K562 (cell line): ENCODE measurements at regions not wholly inside any gene's neighbourhood (a gene's known extent, or its start where the extent isn't known, plus 50 kb on each side); places are given as distances from the start of the nearest gene placed in this dataset.

ENCODE experiments used
- ATAC-seq: fragments of 200-7000 bp; cut with Tn5 transposase; 3 replicates; pipeline ENCODE4 v1.9.1; 2020; ENCODE audit warnings: moderate library complexity
- BruUV-seq: library from RNA; stranded (reverse); fragments of 400-500 nt; replicated peaks from 2 replicates; lab custom pipeline; 2021; lab: Mats Ljungman, UMichigan
- CTCF ChIA-PET: fragments of 300-600 bp; formaldehyde crosslinking; extraction: SDS; loops from one replicate; lab custom pipeline; 2021; ENCODE audit warnings: low intra/inter-chr PET ratio; lab: Yijun Ruan, JAX
- POLR2A ChIA-PET: fragments of 300-600, 350-650 bp; sonication (Branson Sonifier 250); formaldehyde crosslinking; extraction: SDS; loops from one replicate; lab custom pipeline; 2021; ENCODE audit warnings: antibody characterized with exemption, inconsistent platforms; lab: Yijun Ruan, JAX
- DNase-seq, 4 experiments: peaks; one replicate each; pipeline versions ENCODE4 v3.0.0 to v3.0.0-alpha.2; 2011 to 2018; ENCODE audit warnings: low spot score in 3 of 4, mixed read lengths in 3 of 4; ENCODE audit errors: extremely low read depth in 1 of 4
- FAIRE-seq: peaks from 2 replicates; lab custom pipeline; 2011; peaks lifted over from hg19 to GRCh38; lab: Jason Lieb, UNC
- H2AFZ ChIP-seq: 2 replicates; pipeline ENCODE4 v1.6.0; 2011; ENCODE audit warnings: low read depth, low read length, control low read depth, inconsistent platforms
- H3K27ac ChIP-seq: fragments of 200-600 bp; 3 replicates; pipeline ENCODE4 v1.8.0; 2011; ENCODE audit warnings: low read depth, mild to moderate bottlenecking, control low read depth, inconsistent platforms, low read length, moderate library complexity, mixed read lengths; ENCODE audit errors: extremely low read depth
- H3K27me3 ChIP-seq, 2 experiments: fragments of 300-600 bp in 1 of 2; 2 replicates in 1 of 2; 3 replicates in 1 of 2; pipeline versions ENCODE4 v1.6.0 to v1.8.0; 2011; ENCODE audit warnings: inconsistent platforms in 2 of 2, low read length in 2 of 2, mild to moderate bottlenecking in 1 of 2, mixed read lengths in 1 of 2, moderate library complexity in 1 of 2; ENCODE audit not compliant: control insufficient read depth in 2 of 2, insufficient read depth in 2 of 2
- H3K36me3 ChIP-seq: fragments of 300-600 bp; 3 replicates; pipeline ENCODE4 v1.8.0; 2011; ENCODE audit warnings: mild to moderate bottlenecking, low read length, inconsistent platforms; ENCODE audit not compliant: control insufficient read depth, insufficient read depth
- H3K4me1 ChIP-seq, 2 experiments: fragments of 200-600 bp in 1 of 2; replicated peaks in 1 of 2; 2 replicates in 1 of 2; 3 replicates in 1 of 2; pipeline versions ENCODE4 v1.5.1 to v1.8.0; 2011; ENCODE audit warnings: inconsistent platforms in 2 of 2, low read length in 2 of 2, mild to moderate bottlenecking in 1 of 2, mixed read lengths in 1 of 2, moderate library complexity in 1 of 2; ENCODE audit not compliant: control insufficient read depth in 2 of 2, insufficient read depth in 2 of 2
- H3K4me2 ChIP-seq: 2 replicates; pipeline ENCODE4 v1.6.1; 2011; ENCODE audit warnings: low read length, control low read depth, inconsistent platforms, mixed read lengths; ENCODE audit not compliant: insufficient read depth
- H3K4me3 ChIP-seq: fragments of 200-600 bp; sonication (generic), shearing (Covaris generic); 2 replicates; pipeline ENCODE4 v1.5.1; 2016; ENCODE audit warnings: control low read depth, inconsistent platforms
- H3K79me2 ChIP-seq: fragments of 200-600 bp; 3 replicates; pipeline ENCODE4 v1.8.0; 2011; ENCODE audit warnings: low read length, inconsistent platforms; ENCODE audit not compliant: control insufficient read depth, insufficient read depth
- H3K9ac ChIP-seq, 2 experiments: 2 replicates each; pipeline versions ENCODE4 v1.6.0 to v1.6.1; 2011; ENCODE audit warnings: low read depth in 2 of 2, low read length in 2 of 2, control low read depth in 1 of 2, inconsistent platforms in 1 of 2, mild to moderate bottlenecking in 1 of 2, mixed read lengths in 1 of 2; ENCODE audit not compliant: insufficient read depth in 1 of 2
- H3K9me1 ChIP-seq: one replicate; pipeline ENCODE4 v1.6.0; 2011; ENCODE audit warnings: inconsistent platforms, mild to moderate bottlenecking, low read length, moderate library complexity; ENCODE audit not compliant: control insufficient read depth, insufficient read depth
- H3K9me3 ChIP-seq: replicated peaks from 2 replicates; pipeline ENCODE4 v1.5.1; 2011; ENCODE audit warnings: low read depth, low read length, inconsistent platforms; ENCODE audit not compliant: control insufficient read depth, insufficient read depth
- H4K20me1 ChIP-seq: replicated peaks from 2 replicates; pipeline ENCODE4 v1.6.1; 2011; ENCODE audit warnings: low read length, inconsistent platforms, mixed read lengths; ENCODE audit not compliant: control insufficient read depth, insufficient read depth
- BRD9 ChIP-seq: fragments of 450-650 bp; IDR thresholded peaks from 2 replicates; pipeline ENCODE4 v1.6.1; 2018; ENCODE audit warnings: low read depth; ENCODE audit not compliant: partially characterized antibody
- NCOA2 ChIP-seq, 2 experiments: fragments of 450-650 bp; IDR thresholded peaks; 2 replicates each; pipeline ENCODE4 v1.6.1; 2018; ENCODE audit warnings: mild to moderate bottlenecking in 2 of 2, moderate library complexity in 1 of 2; ENCODE audit not compliant: partially characterized antibody in 2 of 2
- ZNF431 ChIP-seq: sonication (generic); formaldehyde crosslinking; IDR thresholded peaks from 2 replicates; pipeline ENCODE4 v1.8.0; 2022; ENCODE audit warnings: mild to moderate bottlenecking, missing genetic modification reagents
- WGBS: fragments of 100-300 bp; shearing (Covaris generic); methylation state at CpG from one replicate; pipeline ENCODE4 v1.1.6; 2016; ENCODE audit warnings: low coverage, mixed read lengths; ENCODE audit not compliant: insufficient coverage; ENCODE audit errors: missing lambda C conversion rate; 5-methylcytosine and 5-hydroxymethylcytosine counted together
- in situ Hi-C: fragments of 300-500 bp; cut with MboI; formaldehyde crosslinking; loops from 4 replicates; pipeline ENCODE4 v1.15.0; 2018; ENCODE audit warnings: inconsistent platforms, mixed read lengths
- intact Hi-C: fragments of 100-400 bp; cut with micrococcal nuclease; formaldehyde crosslinking; loops from 2 replicates; pipeline ENCODE4 v1.14.2; 2022

GRCh38 chr5:6262651-6263363, 115.5 kb downstream of the MED10 start:
- Histone ChIP-seq H3K9me3 (no peaks in the 10 kb centered on the region), H4K20me1 (no peaks in the 10 kb centered on the region; the same call in 1 of the 2 replicates), H3K27ac (no peak overlapping the region), H3K36me3 (no peaks in the 10 kb centered on the region), H3K4me3 (no peak overlapping the region), H3K9me1 (no peaks in the 10 kb centered on the region), H3K79me2 (no peaks in the 10 kb centered on the region), H3K4me1 (no peaks in the 10 kb centered on the region), H2AFZ (no peak overlapping the region), H3K27me3 (peaks cover 4 to 15% of the 10 kb centered on the region in 2 experiments; a peak in 4 of 5 replicates), H3K4me2 (no peak overlapping the region), H3K9ac (no peak overlapping the region)
- ChIA-PET CTCF (no interaction called here), POLR2A (no interaction called here)
- WGBS, result 0% methylated on average over 13 of the region's 13 CpGs
- TF ChIP-seq NCOA2 (IDR thresholded peaks at IDR 0.05; ENCODE audit: partially characterized antibody in 2 of 2), result no peak
- ATAC-seq (no peak), DNase-seq (no peak), FAIRE-seq (no peak)
- in situ Hi-C loops, result no loop called here
- intact Hi-C loops, result no loop called here
- BruUV-seq, result no TSS peak

- Histone ChIP-seq H3K9me3 (no peaks in the 10 kb centered on the region), H3K4me3 (no peak overlapping the region), H3K9ac (no peak overlapping the region), H2AFZ (no peak overlapping the region), H3K27ac (no peak overlapping the region), H4K20me1 (no peaks in the 10 kb centered on the region; the same call in 1 of the 2 replicates), H3K79me2 (no peaks in the 10 kb centered on the region), H3K36me3 (no peaks in the 10 kb centered on the region), H3K27me3 (peaks cover 4 to 10% of the 10 kb centered on the region in 2 experiments; a peak in 3 of 5 replicates), H3K4me2 (no peak overlapping the region), H3K9me1 (no peaks in the 10 kb centered on the region), H3K4me1 (no peaks in the 10 kb centered on the region)
- ATAC-seq (no peak), FAIRE-seq (no peak), DNase-seq (no peak)
- CTCF ChIA-PET, result no interaction called here
- POLR2A ChIA-PET, result no interaction called here
- in situ Hi-C loops, result no loop called here
- intact Hi-C loops, result no loop called here
- no TSS peak for BruUV-seq
- WGBS, result 1% methylated on average over 4 of the region's 4 CpGs
- TF ChIP-seq ZNF431 (CRISPR knock-in tag) (no peak), BRD9 (no peak)
Measured at GRCh38 chr5:6261668-6262067, 116.7 kb downstream of the MED10 start.
